GM21515 (cell line): ENCODE measurements at regions not wholly inside any gene's neighbourhood (a gene's known extent, or its start where the extent isn't known, plus 50 kb on each side); places are given as distances from the start of the nearest gene placed in this dataset.
"Not testable (repeated sequence)": the region's sequence is repeated elsewhere in the genome, so short reads cannot be mapped to it uniquely, and the experiment has no call there.

Experiments
- ATAC-seq: cut with Tn5 transposase; IDR thresholded peaks from one replicate; pipeline ENCODE4 v1.9.1; 2021; ENCODE audit not compliant: unreplicated experiment

DNA sequence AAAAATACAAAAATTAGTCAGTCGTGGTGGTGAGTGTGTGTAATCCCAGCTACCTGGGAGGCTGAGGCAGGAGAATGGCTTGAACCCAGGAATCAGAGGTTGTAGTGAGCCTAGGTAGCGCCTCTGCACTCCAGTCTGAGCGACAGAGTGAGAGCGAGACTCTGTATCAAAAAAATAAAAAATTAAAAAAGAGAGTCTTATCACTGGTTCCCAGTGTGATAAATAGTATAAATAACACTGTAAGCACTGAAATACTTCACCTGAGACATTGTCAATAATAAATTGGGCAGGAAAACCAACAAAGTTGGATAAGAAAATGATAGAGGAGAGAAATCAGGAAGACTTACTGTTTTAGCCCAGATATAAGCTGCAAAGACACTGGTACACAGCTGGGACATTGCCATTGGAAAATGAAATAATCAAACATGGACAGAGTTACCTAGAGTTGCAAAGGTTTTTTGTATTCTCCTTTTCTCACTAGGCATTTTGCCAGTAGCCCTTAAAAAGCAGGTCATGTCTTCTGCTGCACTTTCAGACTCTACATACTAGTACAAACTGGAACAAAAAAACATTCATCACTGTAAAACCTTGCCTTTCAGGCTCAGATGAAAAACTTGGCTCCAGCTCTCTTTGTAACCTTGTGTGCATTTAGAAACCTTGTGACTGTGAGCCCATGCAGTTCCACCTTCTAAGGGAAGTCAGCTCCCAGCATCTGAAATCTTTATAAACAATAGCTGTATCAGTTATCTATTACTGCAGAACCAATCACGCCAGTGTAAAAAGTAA is 55.0 kb upstream of the PPP1R2C start:
- ATAC-seq, result no peak

DNA sequence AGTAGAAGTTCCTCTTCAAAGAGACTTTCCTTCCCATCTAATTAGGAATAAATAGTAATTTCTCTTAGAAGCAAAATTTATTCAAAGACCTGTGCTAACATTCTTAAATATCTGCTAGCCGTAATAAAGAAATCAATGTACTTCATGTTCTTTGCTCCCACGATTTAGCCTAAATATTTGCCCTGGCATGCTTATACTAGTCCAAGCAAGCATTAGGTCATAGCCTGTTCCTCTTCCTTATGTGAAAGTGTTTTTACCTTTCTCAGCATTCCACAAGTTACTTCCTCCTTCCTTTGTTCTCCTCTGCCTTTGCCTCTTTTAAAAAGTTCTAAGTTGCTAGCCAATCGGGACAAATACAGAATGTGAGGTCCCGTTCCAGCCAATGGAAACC is 55.6 kb upstream of the PPP1R2C start:
- ATAC-seq, result not testable (repeated sequence)

DNA sequence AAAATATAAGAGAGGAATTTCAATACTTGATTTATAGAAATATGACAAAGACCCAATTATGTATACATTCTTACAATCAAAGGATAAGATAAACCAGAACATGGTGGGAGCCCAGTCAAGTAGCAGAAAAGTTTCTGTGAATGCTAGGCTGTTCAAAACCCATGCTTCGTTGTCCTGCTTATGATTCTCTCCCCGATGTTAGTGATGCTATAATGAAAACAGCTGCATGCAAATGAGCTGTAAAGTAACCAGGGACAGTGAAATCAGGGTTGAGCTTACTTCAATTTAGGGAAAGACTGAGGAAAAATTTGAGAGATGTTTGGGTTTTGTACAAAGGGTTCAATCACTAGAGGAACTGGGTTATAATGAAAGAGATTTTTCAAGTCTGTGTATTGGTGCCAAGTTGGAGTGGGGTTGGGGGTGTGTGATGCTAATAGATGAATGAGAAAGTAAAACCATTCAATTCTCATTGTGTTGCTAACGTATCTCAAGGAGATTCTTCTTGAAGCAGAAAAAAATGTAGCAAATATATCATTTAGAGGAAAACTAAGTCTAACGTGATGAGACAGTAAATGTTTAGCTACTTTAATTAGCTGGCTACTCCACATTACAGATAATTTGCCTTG is 59.3 kb upstream of the PPP1R2C start:
- ATAC-seq, result no peak

DNA sequence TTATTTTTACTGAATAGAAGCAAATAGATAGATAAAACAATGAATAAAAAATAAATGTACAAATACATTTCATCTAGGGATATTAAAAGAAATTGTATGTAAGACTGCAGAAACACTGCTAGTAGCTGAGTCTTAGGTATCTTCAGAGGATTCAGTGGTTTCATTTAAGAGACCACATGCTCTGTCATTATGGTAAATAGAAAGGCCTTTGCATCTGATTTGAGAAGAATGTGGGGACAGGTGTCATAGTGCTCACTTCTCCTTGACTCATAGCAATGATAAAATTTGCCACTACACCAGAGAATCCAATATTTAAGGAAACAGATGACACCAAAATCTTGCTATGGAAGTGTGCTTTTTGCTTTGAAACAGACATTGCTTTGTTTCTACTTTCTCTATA is 59.8 kb upstream of the PPP1R2C start:
- peak; percentile 49 for ATAC-seq

DNA sequence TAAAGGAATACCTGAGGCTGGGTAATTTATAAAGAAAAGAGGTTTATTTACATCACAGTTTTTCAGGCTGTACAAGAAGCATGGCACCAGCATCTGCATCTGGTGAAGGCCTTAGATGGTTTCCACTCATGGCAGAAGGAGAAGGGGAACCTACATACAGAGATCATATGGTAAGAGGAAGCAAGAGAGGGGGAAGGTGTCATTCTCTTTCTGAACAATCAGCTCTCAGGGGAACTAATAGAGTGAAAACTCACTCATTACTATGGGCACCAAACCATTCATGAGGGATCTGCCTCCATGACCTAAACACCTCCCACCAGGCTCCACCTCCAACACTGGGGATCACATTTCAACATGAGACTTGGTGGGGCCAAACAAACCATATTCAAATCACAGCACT is 61.7 kb upstream of the PPP1R2C start:
- ATAC-seq, result no peak

DNA sequence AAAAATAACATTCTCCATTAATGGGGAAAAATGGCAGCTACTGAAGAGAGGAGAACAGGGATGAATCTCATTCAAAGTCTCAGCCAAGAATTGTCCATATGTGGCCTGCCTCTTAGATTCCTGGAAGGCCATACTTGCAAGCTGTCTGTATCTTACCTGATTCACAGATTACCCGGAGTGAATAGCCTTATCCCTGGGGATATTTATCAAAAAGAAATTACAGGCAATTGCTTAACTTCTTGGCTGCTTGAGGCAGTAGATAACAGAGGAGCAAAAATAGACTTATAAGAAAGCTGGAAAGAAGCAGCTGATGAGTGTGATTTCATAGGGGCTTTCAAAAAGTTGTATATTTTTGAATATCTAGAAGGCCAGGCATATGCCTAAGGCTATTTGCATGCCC is 68.8 kb upstream of the PPP1R2C start:
- no peak for ATAC-seq

DNA sequence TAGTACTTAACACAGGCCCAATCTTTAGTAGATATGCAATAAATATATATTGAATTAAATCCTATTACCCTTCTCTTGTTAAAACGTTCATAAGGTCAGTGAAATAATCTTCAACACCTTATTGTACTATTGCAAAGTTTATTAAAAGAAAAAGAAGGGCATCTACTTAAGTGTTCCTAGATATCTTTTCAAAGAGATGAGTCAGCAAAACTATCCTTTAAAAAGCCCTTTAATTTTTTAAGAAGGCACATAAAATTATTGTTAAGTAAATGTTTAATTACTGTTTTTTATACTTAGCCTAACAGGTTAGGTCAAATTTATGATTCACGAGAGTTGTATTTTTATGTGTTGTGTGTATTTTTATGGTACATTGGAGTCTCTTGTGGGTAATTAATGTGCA is 77.3 kb upstream of the PPP1R2C start:
- ATAC-seq, result no peak

DNA sequence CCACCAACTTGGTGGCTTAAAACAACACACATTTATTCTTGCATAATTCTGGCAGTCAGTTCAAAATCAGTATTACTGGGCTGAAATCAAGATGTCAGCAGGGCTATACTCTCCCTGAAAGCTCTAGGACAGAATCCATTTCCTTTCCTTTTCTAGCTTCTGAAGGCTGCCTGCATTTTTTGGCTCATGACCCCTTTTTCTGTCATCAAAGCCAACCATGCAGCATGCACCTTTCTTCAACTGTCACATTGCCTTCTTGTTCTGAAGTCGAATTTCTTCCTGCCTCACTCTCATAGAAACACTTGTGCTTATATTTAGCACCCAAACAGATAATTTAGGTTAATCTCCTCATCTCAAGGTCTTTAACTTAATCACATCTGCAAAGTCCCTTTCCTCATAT is 79.8 kb upstream of the PPP1R2C start:
- ATAC-seq, result no peak

DNA sequence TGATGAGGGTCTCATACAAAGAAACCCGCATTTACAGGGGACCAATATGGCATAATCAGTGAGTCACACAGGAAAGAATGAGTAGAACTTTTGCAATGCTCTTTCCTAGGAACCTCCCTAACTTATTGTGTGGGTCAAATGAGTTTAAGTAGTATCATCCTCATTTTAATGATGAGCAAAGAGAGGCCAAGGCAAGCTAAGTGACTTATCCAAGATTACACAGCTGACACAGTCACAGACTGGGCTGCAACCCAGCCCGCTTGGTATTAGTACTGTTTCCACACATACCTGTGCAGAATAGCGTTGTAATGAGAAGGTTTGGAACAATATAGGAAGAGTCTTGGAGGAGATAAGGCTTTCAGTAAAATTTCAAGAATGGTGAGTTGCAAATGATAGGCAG is 91.0 kb upstream of the PPP1R2C start:
- ATAC-seq, result no peak

DNA sequence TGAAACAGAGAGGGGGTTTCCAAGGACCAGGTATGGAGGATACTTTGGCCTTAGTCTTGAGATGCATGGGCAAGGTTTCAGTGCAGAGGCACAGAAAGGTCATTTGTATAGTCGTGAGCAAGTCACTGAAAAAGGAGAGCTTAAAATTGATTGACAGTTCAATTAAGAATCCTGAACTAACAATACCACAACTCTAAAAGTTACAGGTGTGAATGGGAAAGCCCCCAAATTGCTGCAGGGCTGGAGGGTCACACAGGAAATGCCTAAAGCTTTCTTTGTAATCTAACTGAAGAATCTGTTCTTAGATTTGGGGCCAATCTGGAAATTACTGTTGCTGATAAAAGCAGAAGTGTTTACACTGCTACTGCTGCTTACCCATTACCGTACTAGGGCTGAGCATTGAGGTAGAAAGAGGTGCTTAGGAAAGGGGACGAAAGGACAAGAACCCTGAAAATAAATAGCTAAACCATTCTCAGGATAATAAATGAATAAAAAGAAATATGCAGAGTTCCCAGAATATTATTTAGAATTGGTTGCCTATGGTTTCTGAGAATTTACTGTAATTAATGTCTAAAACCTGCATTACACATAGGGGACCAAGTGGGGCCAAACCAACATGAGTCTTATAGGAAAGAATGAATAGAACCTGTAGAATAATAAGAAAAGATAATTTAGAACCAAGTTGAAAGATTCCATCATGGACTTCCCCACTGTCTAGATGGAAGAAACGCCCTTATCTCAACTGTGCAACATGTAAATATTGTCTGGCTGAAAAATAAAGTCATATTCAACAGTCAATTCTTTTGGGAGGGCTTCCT is 91.9 kb upstream of the PPP1R2C start:
- ATAC-seq, result peak; percentile 89

DNA sequence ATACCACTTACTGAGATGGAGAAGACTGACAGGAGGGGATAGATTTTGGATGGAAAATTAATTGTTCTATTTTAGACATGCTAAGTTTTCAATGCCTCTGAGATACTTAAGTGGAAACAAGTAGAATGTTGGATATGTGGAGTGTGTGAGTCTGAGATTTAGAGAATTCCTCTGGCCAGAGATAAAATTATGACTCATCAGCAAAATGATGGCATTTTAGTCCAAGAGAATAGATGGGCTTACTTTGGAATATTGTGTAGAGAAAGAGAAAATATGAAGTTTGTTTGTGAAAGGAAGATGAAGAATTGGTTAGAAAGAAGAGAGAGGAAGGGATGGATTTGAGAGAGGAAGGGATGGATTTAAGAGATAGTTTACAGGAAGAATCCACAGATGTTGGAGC is 108.6 kb upstream of the PPP1R2C start:
- ATAC-seq, result no peak

DNA sequence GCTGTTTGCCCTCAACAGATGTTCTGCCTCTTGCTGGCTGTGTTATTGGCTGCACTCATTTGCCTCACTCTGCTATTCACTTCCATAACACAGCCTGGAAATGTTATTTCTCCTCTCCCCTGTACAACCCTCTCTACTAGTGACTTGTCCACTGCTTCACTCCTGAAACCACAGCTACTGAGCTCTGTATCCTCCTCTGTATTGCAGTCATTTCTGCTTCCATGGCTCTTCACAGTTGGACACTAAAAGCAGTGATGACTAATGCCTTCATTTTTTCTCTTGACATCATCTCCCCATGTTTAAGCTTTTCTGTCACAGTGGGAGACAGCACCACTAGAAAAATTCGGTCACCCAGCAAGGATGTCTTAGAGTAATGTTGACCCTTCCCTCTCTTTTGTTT is 123.0 kb upstream of the PPP1R2C start:
- ATAC-seq, result no peak

DNA sequence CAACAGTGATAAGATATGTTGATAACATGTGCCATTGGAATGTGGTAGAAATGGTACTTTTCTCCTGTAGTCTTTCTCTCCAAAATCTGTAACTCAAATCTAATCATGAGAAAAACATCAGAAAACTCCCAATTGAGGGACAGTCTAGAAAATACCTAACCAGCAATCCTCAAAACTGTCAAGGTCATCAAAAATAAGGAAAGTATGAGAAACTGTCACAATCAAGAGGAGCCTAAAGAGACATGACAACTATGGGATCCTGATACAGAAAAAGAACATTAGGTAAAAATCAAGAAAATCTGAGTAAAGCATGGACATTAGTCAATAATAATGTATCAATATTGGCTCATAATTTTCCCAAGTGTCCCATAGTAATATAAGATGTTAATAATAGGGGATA is 124.5 kb upstream of the PPP1R2C start:
- no peak for ATAC-seq

DNA sequence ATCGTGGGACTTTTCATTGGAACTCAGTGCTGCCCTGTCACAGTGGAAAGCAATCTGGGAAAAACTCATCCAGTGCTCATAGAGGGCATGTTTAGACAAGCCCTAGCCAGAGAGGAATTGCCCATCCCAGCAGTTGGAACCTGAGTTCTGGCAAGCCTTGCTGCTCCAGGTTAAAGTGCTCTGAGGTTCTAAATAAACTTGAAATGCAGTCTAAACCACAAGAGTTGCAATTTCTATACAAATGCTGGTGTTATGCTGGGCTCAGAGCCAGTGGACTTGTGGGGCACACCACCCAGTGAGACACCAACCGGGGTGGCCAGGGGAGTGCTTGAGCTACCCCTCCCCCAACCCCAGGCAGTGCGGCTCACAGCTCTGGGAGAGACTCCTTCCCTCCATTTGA is 142.8 kb upstream of the PPP1R2C start:
- no peak for ATAC-seq

DNA sequence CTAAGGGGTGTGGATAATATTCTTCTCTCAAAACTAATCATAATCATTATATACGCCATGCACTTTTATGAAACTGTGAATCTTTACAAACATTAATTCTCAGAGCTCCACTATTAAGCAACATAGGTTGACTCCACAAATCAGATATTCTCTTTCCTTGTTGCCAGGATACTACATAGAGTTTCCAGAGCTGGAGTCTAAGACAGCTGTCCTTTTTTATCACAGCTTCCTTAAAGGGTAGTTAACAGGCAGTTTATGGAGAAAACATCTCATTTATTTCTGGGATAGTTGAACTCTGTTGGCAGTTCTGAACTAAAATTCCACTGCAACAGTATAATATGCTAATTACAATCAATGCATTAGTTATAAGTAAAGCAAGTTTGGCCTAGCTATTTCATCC is 152.1 kb upstream of the PPP1R2C start:
- ATAC-seq, result no peak

DNA sequence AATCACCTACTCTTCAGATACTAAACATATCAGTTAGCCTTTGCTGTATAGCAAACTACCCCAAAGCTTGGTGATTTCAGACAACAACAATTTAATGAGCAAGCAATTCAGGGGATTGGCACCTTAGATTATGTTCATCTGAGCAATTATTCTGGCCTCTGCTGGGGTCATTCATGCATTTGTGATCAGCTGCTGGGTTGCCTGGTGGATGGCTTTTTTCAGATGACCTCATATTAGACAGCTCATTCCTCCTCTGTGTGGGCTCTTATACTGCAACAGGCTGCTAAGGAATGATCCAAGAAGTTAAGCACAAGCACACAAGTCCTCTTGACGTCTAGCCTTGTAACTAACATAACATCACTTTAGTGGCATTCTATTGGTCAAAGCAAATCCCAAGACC is 153.0 kb upstream of the PPP1R2C start:
- ATAC-seq, result no peak

DNA sequence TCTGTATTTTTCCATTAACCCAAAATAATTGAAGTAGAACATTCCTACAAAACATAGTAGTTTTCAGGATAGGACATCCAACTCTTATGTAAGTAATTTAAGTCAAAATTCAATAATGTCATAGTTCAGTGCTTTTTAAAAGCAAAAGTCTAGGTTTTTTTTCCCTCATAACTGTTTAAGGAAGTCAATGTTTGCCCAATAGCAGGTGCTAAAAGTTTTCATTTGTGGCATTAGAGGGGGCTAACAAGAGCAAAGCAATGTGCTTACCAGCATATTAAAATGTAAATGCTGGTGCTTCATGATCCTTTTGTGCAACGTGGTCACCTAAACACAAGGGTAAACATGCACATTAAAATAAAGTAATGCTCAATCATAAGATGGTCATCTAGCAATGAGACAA is 155.2 kb upstream of the PPP1R2C start:
- ATAC-seq, result no peak

DNA sequence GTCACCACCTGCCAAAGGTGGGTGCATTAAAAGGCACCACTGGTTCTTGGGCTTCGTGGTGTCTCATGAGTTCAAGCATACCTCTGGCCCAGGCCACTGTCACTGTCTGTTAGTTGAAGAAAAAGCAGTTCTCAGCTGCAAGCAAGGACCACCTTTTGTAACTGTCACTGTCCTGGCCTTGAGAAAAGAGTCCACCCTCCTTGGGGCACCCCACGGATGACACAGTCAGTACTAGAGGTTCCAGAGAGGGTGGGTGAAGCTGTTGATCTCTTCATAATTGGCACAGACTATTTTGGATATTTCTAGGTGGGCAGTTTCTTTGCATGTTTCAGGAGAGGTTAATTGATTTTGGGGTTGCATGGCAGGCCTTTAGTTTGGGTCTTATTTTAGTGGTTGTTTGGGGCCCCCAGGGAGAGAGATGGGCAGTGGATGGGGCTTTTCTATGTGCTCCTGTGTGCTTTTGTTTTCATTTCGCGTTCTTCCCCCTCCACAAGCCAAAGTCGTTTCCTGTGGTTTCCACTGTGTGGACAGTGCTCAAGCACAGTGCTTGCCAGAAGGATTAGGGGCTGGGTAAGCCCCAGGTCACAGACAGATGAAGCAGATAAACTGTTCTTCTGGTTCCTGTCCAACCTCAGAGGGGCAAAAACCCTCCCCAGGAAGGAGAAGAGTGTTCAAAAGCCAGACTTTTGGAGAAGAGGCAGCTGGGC is 156.2 kb upstream of the PPP1R2C start:
- peak; percentile 95 for ATAC-seq

DNA sequence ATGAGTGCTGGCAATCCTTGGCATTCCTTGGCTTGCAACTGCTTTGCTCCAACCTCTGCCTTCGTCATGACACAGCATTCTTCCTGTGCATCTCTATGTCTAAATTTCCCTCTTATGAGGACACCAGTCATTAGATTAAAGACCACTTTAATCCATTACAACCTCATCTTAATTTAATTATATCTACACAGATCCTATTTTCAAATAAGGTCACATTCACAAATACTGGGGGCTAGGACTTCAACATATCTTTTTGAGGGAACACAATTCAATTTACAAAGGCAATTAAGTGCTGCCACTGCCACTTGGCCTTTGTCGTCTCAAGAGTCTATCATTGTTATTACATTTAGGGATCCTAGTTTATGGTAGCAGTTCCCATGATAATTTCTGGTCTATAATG is 163.7 kb upstream of the PPP1R2C start:
- no peak for ATAC-seq

DNA sequence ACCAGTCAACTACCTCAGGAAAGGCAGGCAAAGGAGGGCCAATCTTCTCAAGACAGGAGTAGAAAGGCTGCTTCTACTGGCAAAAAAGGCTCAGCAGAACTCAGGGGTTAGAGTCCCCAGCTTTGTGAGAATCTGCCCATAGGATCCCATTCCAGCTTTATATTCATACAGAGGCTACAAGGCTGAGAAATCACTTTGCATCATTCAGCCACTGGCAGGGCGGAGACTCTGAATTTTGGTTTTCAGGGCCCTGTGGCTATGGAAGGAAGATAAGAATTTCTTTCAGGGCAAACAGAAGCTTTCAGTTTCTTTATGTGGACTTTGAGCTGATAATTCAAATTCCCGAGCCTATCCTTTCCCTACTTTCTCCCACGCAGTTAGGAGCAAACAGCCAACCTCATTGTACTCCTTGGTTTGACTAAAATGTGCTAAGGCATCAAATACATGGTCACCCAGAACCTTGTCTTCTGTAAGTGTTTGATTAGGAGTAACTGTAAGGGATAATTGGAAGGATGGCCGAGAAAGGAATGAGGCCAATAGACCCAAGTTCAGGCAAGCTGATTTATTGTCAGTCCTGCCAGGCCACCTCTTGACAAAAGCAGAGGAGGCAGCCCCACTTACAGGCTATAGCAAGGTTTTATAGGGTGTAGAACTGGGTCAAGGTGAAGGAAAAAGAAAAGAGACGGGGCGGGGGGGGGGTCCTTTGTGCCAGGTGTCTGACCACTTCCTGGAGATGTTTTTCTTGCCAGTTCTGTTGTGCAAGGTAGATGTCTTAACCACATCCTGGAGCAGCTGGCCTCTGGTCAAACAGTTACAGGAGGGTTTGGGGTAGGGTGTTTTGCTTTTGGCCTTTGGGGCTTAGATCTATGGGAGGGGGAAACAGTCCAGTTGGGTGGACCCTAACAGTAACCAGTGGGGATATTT is 165.3 kb upstream of the PPP1R2C start:
- ATAC-seq, result peak; percentile 83
